PC-9 (cell line): ENCODE measurements at regions not wholly inside any gene's neighbourhood (a gene's known extent, or its start where the extent isn't known, plus 50 kb on each side); places are given as distances from the start of the nearest gene placed in this dataset.

Source experiments
- EZH2 ChIP-seq: fragments of 200-600 bp; sonication (generic); IDR thresholded peaks from 2 replicates; pipeline ENCODE4 v1.8.0; 2017; ENCODE audit warnings: antibody characterized with exemption, low read depth
- TF ChIP-seq, protein P1 (sequence below): fragments of 200-600 bp; sonication (generic); conservative IDR thresholded peaks from 2 replicates; pipeline ENCODE4 v1.6.1; 2017; ENCODE audit warnings: mixed run types, antibody characterized with exemption, mild to moderate bottlenecking, moderate library complexity

DNA sequence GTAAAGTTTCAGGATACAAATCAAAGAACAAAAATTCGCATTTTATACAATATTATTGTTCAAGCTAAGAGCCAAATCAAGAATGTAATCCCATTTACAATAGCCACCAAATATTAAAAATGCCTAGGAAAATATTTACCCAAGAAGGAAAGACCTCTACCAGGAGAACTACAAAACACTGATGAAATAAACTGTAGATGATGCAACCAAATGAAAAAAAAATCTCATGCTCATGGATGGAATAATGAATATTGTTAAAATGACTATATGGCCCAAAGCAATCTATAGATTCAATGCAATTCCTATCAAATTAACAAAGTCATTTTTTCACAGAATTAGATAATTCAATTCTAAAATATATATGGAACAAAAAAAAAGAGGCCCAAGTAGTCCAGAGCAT is 708.8 kb upstream of the MAN1A1 start:
- TF ChIP-seq, protein P1, sequence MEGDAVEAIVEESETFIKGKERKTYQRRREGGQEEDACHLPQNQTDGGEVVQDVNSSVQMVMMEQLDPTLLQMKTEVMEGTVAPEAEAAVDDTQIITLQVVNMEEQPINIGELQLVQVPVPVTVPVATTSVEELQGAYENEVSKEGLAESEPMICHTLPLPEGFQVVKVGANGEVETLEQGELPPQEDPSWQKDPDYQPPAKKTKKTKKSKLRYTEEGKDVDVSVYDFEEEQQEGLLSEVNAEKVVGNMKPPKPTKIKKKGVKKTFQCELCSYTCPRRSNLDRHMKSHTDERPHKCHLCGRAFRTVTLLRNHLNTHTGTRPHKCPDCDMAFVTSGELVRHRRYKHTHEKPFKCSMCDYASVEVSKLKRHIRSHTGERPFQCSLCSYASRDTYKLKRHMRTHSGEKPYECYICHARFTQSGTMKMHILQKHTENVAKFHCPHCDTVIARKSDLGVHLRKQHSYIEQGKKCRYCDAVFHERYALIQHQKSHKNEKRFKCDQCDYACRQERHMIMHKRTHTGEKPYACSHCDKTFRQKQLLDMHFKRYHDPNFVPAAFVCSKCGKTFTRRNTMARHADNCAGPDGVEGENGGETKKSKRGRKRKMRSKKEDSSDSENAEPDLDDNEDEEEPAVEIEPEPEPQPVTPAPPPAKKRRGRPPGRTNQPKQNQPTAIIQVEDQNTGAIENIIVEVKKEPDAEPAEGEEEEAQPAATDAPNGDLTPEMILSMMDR, result no peak
- TF ChIP-seq EZH2, result no peak
